Glutamatergic neuron (in vitro differentiated cells): ENCODE measurements at regions not wholly inside any gene's neighbourhood (a gene's known extent, or its start where the extent isn't known, plus 50 kb on each side); places are given as distances from the start of the nearest gene placed in this dataset.

Experiments
- DNase-seq: peaks from one replicate; pipeline ENCODE4 v3.0.0; 2022
- H3K27ac Mint-ChIP-seq: one replicate; pipeline ENCODE4 v1.8.0; 2020; ENCODE audit warnings: mild to moderate bottlenecking, mixed read lengths, inconsistent platforms; ENCODE audit not compliant: unreplicated experiment
- H3K27me3 Mint-ChIP-seq: one replicate; pipeline ENCODE4 v1.8.0; 2020; ENCODE audit warnings: mild to moderate bottlenecking, moderate library complexity, mixed read lengths, inconsistent platforms; ENCODE audit not compliant: unreplicated experiment
- H3K36me3 Mint-ChIP-seq: one replicate; pipeline ENCODE4 v1.8.0; 2020; ENCODE audit warnings: mild to moderate bottlenecking, mixed read lengths, inconsistent platforms; ENCODE audit not compliant: unreplicated experiment
- H3K4me1 Mint-ChIP-seq: one replicate; pipeline ENCODE4 v1.8.0; 2020; ENCODE audit warnings: mild to moderate bottlenecking, low read depth, mixed read lengths, inconsistent platforms; ENCODE audit not compliant: unreplicated experiment
- H3K4me3 Mint-ChIP-seq: one replicate; pipeline ENCODE4 v1.8.0; 2020; ENCODE audit warnings: mild to moderate bottlenecking, mixed read lengths, inconsistent platforms; ENCODE audit not compliant: unreplicated experiment
- H3K9me3 Mint-ChIP-seq: one replicate; pipeline ENCODE4 v1.8.0; 2020; ENCODE audit warnings: mild to moderate bottlenecking, moderate library complexity, mixed read lengths, inconsistent platforms; ENCODE audit not compliant: unreplicated experiment
- CTCF ChIP-seq: fragments of 200-600 bp; sonication (generic); IDR thresholded peaks from one replicate; pipeline ENCODE4 v1.5.0; 2021; ENCODE audit not compliant: partially characterized antibody, unreplicated experiment

GRCh38 chr11:92557879-92558278 lies 333.3 kb downstream of the FAT3 start:
- no peaks in the 10 kb centered on the region for H3K9me3 Mint-ChIP-seq

GRCh38 chr11:92558323-92558722 lies 333.7 kb downstream of the FAT3 start:
- no peak overlapping the region for H3K27ac Mint-ChIP-seq
- no peaks in the 10 kb centered on the region for H3K4me1 Mint-ChIP-seq
- TF ChIP-seq CTCF, result no peak
- no peak for DNase-seq
- H3K4me3 Mint-ChIP-seq, result no peak overlapping the region
- no peaks in the 10 kb centered on the region for H3K36me3 Mint-ChIP-seq
- no peaks in the 10 kb centered on the region for H3K27me3 Mint-ChIP-seq
- no peaks in the 10 kb centered on the region for H3K9me3 Mint-ChIP-seq

More at GRCh38 chr11:92557879-92558278, 333.3 kb downstream of the FAT3 start:
- Mint-ChIP-seq H3K27me3 (no peaks in the 10 kb centered on the region), H3K27ac (no peak overlapping the region), H3K36me3 (no peaks in the 10 kb centered on the region), H3K4me3 (no peak overlapping the region), H3K4me1 (no peaks in the 10 kb centered on the region)
- TF ChIP-seq CTCF, result no peak
- no peak for DNase-seq

- H3K36me3 Mint-ChIP-seq, result no peaks in the 10 kb centered on the region
- H3K4me1 Mint-ChIP-seq, result no peaks in the 10 kb centered on the region
- no peaks in the 10 kb centered on the region for H3K27me3 Mint-ChIP-seq
- no peak overlapping the region for H3K4me3 Mint-ChIP-seq
- no peak for TF ChIP-seq CTCF
- no peak for DNase-seq
- H3K9me3 Mint-ChIP-seq, result no peaks in the 10 kb centered on the region
- no peak overlapping the region for H3K27ac Mint-ChIP-seq
Measured at GRCh38 chr11:92569726-92570125, 345.1 kb downstream of the FAT3 start.

GRCh38 chr11:92572559-92572958 lies 347.9 kb downstream of the FAT3 start:
- Mint-ChIP-seq H3K27ac (no peak overlapping the region), H3K4me3 (no peak overlapping the region), H3K27me3 (no peaks in the 10 kb centered on the region), H3K9me3 (no peaks in the 10 kb centered on the region), H3K4me1 (no peaks in the 10 kb centered on the region), H3K36me3 (no peaks in the 10 kb centered on the region)
- no peak for DNase-seq
- TF ChIP-seq CTCF, result no peak

- H3K36me3 Mint-ChIP-seq, result no peaks in the 10 kb centered on the region
- no peaks in the 10 kb centered on the region for H3K27me3 Mint-ChIP-seq
- H3K27ac Mint-ChIP-seq, result no peak overlapping the region
Measured at GRCh38 chr11:92576315-92576714, 351.7 kb downstream of the FAT3 start.

More at GRCh38 chr11:92576315-92576714, 351.7 kb downstream of the FAT3 start:
- Mint-ChIP-seq H3K4me1 (peaks cover 2% of the 10 kb centered on the region), H3K9me3 (no peaks in the 10 kb centered on the region), H3K4me3 (no peak overlapping the region)
- no peak for TF ChIP-seq CTCF
- DNase-seq, result no peak
